GM12892 (cell line): ENCODE measurements at regions not wholly inside any gene's neighbourhood (a gene's known extent, or its start where the extent isn't known, plus 50 kb on each side); places are given as distances from the start of the nearest gene placed in this dataset.

Source experiments
- POLR2A ChIP-seq: IDR thresholded peaks from 2 replicates; pipeline ENCODE4 v1.6.1; 2011; ENCODE audit warnings: low read depth, low read length, control low read depth
- POLR2AphosphoS5 ChIP-seq: IDR thresholded peaks from 2 replicates; pipeline ENCODE4 v1.6.1; 2011; ENCODE audit warnings: low read depth, low read length, control low read depth
- TAF1 ChIP-seq: IDR thresholded peaks from 2 replicates; pipeline ENCODE4 v1.6.1; 2011; ENCODE audit warnings: low read depth, mild to moderate bottlenecking, control low read depth, low read length, borderline replicate concordance

DNA sequence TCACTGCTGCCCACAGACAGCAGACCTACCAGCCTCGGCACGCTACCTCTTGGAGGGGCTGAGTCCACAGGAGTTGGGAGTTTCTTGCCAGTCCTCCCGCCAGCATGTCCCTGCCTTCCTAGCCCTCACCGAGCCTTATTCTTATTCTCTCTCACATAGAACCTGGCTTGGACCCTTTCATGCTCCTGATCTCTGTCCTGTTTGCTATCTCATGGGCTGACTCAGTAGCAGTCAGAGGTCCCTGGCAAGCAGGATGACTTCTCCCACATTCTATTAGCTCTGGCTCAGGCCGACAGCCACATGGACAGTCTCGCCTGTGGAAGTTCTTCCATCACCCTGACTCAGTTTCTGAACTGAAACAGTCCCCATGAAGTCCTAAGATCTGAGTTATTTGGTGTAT is 79.5 kb upstream of the ADRA1D start:
- TF ChIP-seq POLR2AphosphoS5 (no peak), POLR2A (no peak), TAF1 (no peak)
